VCaP (cell line): ENCODE measurements at regions not wholly inside any gene's neighbourhood (a gene's known extent, or its start where the extent isn't known, plus 50 kb on each side); places are given as distances from the start of the nearest gene placed in this dataset.
"Not testable (repeated sequence)": the region's sequence is repeated elsewhere in the genome, so short reads cannot be mapped to it uniquely, and the experiment has no call there.

Experiments
- H3K27ac ChIP-seq: fragments of 450-650 bp; 2 replicates; pipeline ENCODE4 v1.5.1; 2017
- TF ChIP-seq, protein P1 (sequence below): fragments of 450-650 bp; conservative IDR thresholded peaks from 2 replicates; pipeline ENCODE4 v1.5.1; 2017; ENCODE audit warnings: mild to moderate bottlenecking, moderate library complexity

DNA sequence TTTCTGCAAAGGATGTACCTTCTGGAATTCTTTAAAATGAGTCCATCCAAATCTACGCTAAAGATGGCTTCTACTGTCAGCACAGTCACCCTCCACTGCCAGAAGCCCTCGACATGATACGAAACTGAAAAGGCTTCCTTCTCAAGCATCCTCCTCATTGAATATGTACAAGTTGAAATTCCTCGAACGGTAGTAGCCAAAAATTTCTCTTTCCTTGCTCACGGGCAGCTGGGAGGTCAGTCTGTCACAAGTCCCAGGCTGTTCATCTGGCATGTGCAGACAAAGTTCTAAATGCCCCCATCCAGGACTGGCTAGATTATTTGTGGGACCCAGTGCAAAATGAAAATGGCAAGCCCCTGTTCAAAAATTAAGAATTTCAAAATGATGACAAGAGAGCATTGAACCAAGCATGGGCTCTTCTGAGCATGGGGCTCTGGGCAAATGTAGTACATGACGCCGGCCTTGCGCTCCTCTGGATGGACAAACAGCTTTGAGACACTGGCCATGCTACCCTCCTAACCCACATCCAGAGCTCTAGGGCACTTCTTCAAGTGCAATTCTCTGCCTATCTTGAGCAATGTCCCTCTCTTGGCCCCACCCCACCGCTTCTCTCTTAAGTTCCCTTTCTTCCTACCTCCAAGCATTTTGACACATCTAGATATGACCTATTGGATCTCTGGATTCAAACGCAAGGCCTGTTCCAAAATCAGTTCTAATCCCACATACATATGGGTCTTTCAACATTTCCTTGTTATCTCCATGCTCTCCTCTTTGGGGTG lies 78.9 kb upstream of the FLT1 start:
- TF ChIP-seq, protein P1, sequence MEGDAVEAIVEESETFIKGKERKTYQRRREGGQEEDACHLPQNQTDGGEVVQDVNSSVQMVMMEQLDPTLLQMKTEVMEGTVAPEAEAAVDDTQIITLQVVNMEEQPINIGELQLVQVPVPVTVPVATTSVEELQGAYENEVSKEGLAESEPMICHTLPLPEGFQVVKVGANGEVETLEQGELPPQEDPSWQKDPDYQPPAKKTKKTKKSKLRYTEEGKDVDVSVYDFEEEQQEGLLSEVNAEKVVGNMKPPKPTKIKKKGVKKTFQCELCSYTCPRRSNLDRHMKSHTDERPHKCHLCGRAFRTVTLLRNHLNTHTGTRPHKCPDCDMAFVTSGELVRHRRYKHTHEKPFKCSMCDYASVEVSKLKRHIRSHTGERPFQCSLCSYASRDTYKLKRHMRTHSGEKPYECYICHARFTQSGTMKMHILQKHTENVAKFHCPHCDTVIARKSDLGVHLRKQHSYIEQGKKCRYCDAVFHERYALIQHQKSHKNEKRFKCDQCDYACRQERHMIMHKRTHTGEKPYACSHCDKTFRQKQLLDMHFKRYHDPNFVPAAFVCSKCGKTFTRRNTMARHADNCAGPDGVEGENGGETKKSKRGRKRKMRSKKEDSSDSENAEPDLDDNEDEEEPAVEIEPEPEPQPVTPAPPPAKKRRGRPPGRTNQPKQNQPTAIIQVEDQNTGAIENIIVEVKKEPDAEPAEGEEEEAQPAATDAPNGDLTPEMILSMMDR, result no peak
- H3K27ac ChIP-seq, result no peak overlapping the region

DNA sequence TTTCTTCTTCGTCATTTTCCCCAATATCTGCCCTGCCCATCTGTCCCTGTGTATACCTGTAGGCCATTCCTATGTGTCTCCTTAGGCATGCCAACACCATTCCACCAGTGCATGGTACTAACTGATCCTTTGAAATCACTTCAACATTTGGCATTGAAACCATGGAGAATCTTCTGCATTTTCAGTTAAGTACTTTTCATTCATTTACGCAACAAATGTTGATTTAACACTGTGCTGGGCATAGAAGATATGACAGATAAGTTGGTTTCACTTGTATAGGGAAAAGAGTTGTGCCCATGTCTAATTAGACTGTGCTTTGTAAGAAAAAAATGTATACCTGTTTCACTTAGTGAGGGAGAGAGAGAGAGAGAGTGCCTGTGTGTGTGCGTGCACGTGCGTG lies 77.9 kb upstream of the FLT1 start:
- H3K27ac ChIP-seq, result no peak overlapping the region
- TF ChIP-seq, protein P1, result no peak

DNA sequence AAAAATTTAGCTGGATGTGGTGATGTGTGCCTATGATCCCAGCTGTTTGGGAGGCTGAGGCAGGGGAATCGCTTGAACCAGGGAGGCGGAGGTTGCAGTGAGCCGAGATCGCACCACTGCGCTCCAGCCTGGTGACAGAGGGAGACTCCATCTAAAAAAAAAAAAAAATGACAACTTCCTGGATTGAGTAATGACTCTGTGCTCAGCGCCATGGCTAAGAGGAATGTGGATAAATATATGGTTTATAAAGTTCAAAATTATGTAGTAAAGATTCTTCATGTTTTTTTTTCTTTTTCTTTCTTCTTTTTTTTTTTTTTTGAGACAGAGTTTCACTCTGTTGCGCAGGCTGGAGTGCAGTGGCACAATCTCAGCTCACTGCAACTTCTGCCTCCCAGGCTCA lies 75.4 kb upstream of the FLT1 start:
- H3K27ac ChIP-seq, result not testable (repeated sequence)

DNA sequence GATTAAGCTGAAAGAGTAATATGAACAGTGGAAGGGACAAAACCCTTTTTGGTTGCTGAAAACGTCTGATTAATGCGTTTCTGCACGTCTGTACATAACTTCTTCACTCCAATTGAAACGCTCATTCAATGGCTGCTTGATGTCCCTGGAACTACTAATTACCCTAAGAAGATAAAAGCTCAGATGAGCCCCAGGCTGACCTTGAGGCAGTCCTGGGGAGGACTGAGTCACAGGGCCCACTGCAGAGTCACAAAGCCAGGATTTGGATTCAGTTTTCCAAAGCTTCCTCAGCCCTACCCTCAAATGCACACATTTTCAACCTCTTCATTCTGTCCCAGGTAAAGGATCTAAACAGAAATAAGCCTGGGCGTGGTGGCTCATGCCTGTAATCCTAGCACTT lies 75.0 kb upstream of the FLT1 start:
- TF ChIP-seq, protein P1, result no peak
- H3K27ac ChIP-seq, result no peak overlapping the region

DNA sequence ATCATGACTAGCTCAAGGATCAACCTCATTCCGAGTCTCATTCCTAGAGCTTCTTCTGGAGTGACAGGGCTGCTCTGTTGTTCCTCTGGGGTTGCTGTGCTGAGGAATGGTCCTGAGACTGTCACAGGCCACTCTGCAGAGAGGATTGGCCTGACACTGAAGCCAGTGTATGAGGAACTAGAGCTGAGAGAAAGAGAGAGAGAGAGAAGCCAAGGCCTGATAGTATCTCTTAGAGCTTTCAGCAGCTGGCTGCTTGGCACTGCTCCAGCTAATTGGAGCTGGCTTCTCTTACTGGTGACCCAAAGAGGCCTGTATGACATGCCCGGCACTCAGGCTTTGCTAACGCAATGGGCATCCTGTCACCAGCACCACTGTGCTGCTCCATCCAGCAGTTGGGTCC lies 73.4 kb upstream of the FLT1 start:
- TF ChIP-seq, protein P1, result no peak

DNA sequence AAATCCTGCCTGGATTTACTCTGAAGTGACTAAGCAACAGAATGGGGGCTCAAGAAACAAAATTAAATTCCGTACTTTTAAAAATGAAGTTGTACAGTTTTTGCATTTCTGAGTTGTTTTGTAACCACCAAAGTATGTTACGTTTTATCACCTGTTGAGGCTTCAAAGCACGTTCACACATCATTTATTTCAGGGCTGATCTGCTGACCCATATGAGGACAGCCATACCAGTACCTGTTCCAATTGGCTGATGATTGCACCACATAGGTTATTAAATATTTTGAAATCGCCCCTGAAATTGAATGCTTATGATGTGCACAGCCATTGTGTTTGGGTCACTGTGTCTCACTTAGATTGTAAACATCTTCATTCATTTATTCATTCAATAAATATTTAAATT lies 72.0 kb upstream of the FLT1 start:
- H3K27ac ChIP-seq, result no peak overlapping the region
- TF ChIP-seq, protein P1, result no peak

More for the DNA sequence above, 73.4 kb upstream of the FLT1 start:
- no peak overlapping the region for H3K27ac ChIP-seq

DNA sequence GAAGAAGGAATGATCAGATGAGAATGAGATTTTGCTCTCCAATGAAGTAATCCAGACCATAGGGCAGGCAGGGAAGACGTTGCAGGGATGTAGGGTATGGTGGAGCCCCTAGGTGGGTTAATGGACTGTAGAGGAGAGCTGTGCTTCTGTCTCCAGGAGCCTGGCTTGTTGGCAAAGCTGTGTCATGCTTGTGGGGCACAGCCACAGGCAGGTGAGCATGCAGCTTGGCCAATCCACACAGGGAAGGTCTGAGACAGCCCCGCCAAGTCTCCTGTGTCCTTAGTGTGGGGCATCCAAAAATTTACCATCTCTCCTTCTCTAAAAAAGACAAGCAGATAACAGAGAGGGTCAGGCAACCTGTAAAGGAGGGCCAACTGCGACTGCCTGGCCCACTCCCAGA lies 71.4 kb upstream of the FLT1 start:
- H3K27ac ChIP-seq, result no peak overlapping the region
- TF ChIP-seq, protein P1, result no peak

DNA sequence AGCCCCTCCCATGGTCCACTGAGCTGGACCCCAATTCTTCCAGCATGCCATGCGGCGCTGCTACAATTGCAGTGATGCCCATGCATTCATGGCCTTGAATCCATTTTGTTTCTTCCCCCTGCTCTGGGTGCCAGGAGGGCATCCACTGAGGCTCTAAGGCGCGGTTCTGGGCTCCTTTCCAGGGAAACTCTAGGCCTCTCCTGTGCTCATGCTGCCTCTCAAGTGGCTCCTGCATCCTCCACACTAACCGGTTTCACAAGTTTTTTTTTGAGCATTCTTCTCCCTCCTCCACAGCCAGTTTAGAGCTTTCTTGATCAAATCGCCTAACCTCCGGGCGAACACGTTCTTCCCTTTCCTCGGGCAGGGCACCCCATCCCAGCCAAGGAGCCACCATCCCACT lies 69.1 kb upstream of the FLT1 start:
- peak overlapping the region; percentile 38; the same call in 1 of the 2 replicates for H3K27ac ChIP-seq
- TF ChIP-seq, protein P1, result no peak
